A673 (cell line): ENCODE measurements at regions not wholly inside any gene's neighbourhood (a gene's known extent, or its start where the extent isn't known, plus 50 kb on each side); places are given as distances from the start of the nearest gene placed in this dataset.

Experiments
- EZH2 ChIP-seq: fragments of 200-600 bp; sonication (generic); IDR thresholded peaks from 2 replicates; pipeline ENCODE4 v1.6.1; 2017; ENCODE audit warnings: borderline replicate concordance, low read depth, mild to moderate bottlenecking, mixed read lengths, antibody characterized with exemption, low read length; ENCODE audit not compliant: poor library complexity, severe bottlenecking
- TF ChIP-seq, protein P1 (sequence below): fragments of 300-800, 200-600 bp; sonication (generic); conservative IDR thresholded peaks from 2 replicates; pipeline ENCODE4 v1.5.1; 2017; ENCODE audit warnings: low read depth, mild to moderate bottlenecking, antibody characterized with exemption, low read length, moderate library complexity, mixed read lengths

DNA sequence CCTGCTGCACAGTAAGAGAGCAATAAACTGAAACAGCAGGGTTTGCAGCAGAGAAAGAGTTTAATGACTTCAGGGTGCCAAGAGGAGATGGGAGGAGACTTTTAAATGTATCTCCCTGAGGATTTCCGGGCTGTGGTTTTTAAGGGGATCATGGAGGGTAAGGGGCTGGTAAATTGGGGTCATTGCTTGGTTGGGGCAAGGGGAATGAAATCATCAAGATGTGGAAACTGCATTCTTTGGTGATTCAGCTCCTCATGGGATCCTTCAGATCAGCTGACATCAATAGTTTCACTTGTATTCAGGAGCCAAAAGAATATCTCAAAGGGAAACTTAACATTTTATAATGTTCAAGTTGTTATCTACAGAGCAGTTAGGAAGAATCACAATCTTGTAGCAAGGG, 174.3 kb upstream of the ANXA10 start:
- TF ChIP-seq EZH2: no peak
- TF ChIP-seq, protein P1, sequence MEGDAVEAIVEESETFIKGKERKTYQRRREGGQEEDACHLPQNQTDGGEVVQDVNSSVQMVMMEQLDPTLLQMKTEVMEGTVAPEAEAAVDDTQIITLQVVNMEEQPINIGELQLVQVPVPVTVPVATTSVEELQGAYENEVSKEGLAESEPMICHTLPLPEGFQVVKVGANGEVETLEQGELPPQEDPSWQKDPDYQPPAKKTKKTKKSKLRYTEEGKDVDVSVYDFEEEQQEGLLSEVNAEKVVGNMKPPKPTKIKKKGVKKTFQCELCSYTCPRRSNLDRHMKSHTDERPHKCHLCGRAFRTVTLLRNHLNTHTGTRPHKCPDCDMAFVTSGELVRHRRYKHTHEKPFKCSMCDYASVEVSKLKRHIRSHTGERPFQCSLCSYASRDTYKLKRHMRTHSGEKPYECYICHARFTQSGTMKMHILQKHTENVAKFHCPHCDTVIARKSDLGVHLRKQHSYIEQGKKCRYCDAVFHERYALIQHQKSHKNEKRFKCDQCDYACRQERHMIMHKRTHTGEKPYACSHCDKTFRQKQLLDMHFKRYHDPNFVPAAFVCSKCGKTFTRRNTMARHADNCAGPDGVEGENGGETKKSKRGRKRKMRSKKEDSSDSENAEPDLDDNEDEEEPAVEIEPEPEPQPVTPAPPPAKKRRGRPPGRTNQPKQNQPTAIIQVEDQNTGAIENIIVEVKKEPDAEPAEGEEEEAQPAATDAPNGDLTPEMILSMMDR: no peak
